ENCODE measurements at regions not wholly inside any gene's neighbourhood (a gene's known extent, or its start where the extent isn't known, plus 50 kb on each side); places are given as distances from the start of the nearest gene placed in this dataset.

DNA sequence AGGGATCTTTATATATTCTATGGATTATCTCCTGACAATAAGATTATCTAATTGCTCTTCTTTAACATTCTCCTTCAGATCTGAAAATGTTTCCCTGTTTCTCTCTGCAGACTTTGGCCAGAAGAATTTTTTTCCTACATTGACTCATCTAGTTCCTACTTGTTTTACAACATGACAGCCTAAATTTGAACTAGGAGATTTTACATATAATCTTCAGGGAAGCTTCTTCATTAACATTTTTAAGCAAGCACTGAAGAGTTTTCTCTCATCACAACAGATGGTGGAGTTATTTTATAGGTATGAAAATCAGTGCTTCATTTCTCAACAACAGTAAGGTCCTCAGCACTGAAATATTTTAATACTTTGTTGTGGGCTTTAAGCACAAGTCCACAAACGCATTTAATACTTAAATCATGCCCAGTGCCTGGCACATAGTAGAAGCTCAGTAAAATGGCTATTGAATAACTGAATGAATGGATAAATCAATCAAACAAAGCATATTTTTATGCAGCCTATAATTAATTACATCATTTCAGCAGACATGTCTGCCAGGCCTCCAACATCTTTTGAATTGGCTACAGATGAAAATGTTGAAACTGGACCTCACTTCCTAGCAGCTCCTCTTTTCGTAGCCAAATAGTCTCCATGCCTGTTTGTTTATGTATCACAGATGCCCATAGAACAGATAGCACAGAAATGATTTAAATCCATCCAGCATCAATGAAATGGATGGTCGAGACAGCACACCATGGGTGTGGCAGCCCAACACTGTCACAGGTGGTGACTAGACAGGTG lies 117.3 kb upstream of the POU2AF2 start:
- no peak for DNase-seq
- H3K27ac ChIP-seq = no peak overlapping the region

DNA sequence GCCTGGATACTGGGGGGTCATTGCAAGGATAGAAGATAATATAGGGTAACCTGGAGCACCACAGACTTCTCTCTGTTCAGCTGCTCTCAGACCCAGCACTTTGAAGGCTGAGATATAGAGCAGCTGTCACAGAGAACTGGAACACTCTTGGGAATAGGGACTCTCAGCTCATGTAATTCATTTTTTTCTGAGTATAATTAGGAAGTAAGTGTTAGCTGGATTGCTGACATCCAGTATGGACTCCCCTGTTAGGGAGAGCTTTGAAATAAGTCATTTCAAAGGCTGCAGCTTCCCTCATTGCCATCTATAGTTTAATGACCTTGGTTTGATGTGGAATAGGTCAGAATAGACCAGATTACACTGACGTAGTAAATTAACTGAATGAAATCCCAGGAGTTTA lies 120.8 kb upstream of the POU2AF2 start:
- no peaks in the 10 kb centered on the region for H3K27me3 ChIP-seq

More for the DNA sequence above, 117.3 kb upstream of the POU2AF2 start:
- TF ChIP-seq, protein P1, sequence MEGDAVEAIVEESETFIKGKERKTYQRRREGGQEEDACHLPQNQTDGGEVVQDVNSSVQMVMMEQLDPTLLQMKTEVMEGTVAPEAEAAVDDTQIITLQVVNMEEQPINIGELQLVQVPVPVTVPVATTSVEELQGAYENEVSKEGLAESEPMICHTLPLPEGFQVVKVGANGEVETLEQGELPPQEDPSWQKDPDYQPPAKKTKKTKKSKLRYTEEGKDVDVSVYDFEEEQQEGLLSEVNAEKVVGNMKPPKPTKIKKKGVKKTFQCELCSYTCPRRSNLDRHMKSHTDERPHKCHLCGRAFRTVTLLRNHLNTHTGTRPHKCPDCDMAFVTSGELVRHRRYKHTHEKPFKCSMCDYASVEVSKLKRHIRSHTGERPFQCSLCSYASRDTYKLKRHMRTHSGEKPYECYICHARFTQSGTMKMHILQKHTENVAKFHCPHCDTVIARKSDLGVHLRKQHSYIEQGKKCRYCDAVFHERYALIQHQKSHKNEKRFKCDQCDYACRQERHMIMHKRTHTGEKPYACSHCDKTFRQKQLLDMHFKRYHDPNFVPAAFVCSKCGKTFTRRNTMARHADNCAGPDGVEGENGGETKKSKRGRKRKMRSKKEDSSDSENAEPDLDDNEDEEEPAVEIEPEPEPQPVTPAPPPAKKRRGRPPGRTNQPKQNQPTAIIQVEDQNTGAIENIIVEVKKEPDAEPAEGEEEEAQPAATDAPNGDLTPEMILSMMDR (IDR thresholded peaks at IDR 0.05) = no peak
- no peak for TF ChIP-seq POLR2A (IDR thresholded peaks at IDR 0.05)
- H3K9me3 ChIP-seq = no peaks in the 10 kb centered on the region
- H3K4me3 ChIP-seq = no peak overlapping the region
- no peaks in the 10 kb centered on the region for H3K4me1 ChIP-seq
- no peak for ATAC-seq
- H3K36me3 ChIP-seq = no peaks in the 10 kb centered on the region
- H3K27me3 ChIP-seq = no peaks in the 10 kb centered on the region
- intact Hi-C loops (cut with DNase I) = no loop called here
- WGBS (ENCODE audit: insufficient coverage, low coverage, low lambda C conversion rate, missing lambda C conversion rate) = 52% methylated on average over 3 of the region's 3 CpGs

DNA sequence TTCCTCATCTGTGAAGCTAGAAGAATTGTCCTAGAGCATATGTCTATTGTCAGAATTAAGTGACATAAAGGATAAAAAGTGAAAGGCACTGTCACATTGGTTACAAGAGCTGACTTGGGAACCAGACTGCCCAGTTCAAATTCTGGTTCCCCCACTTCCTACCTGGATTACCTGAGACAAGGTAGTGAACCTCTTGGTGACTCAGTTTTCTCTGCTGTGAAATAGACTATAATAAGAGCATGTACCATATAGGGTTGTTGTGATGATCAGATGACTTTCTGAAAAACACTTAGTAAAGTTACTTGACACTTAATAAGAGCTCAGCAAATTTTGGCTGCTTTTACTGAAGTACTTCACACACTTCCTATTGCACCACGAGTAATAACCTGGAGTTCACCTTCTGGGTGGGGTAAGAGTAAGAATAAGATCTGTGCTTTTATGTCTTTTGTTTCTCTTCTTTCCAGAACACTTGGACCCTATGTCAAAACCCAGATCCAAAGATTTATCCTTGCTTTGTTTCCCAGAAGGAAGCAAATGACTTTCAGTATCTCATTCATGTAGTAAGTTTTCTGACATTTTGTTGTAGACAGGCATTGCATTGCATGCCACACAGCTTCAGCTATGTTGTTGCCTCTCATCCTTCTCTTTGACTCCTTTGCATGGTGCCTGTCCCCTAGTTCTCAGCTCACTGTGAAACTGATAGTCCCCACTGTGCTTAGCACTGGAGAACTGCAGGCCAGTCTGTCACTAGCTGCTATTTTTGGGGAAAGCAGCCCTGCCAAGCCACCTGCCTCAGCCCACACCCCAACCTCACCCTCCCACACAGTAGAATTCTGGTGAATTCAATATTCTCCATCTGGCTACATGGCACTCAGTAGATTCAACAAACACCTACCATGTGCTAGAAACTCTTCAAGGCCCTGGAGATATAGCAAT lies 121.8 kb upstream of the POU2AF2 start:
- H3K4me1 ChIP-seq = no peaks in the 10 kb centered on the region
- WGBS (ENCODE audit: insufficient coverage, low coverage, low lambda C conversion rate, missing lambda C conversion rate) = 56% methylated on average over 1 of the region's 1 CpG
- no peaks in the 10 kb centered on the region for H3K36me3 ChIP-seq
- no peaks in the 10 kb centered on the region for H3K27me3 ChIP-seq
- DNase-seq (no peak), ATAC-seq (no peak)
- TF ChIP-seq, protein P1 (IDR thresholded peaks at IDR 0.05) = no peak
- no peak for TF ChIP-seq POLR2A (IDR thresholded peaks at IDR 0.05)
- H3K27ac ChIP-seq = no peak overlapping the region
- H3K9me3 ChIP-seq = no peaks in the 10 kb centered on the region
- intact Hi-C loops (cut with DNase I) = no loop called here
- no peak overlapping the region for H3K4me3 ChIP-seq

More for the DNA sequence above, 120.8 kb upstream of the POU2AF2 start:
- WGBS (ENCODE audit: insufficient coverage, low coverage, low lambda C conversion rate, missing lambda C conversion rate) = 50% methylated on average over 1 of the region's 1 CpG
- Histone ChIP-seq H3K4me1 (no peaks in the 10 kb centered on the region), H3K4me3 (no peak overlapping the region), H3K9me3 (no peaks in the 10 kb centered on the region), H3K27ac (no peak overlapping the region), H3K36me3 (no peaks in the 10 kb centered on the region)
- intact Hi-C loops (cut with DNase I) = no loop called here
- TF ChIP-seq, protein P1 (IDR thresholded peaks at IDR 0.05) = no peak
- no peak for TF ChIP-seq POLR2A (IDR thresholded peaks at IDR 0.05)
- no peak for DNase-seq
- ATAC-seq = no peak

DNA sequence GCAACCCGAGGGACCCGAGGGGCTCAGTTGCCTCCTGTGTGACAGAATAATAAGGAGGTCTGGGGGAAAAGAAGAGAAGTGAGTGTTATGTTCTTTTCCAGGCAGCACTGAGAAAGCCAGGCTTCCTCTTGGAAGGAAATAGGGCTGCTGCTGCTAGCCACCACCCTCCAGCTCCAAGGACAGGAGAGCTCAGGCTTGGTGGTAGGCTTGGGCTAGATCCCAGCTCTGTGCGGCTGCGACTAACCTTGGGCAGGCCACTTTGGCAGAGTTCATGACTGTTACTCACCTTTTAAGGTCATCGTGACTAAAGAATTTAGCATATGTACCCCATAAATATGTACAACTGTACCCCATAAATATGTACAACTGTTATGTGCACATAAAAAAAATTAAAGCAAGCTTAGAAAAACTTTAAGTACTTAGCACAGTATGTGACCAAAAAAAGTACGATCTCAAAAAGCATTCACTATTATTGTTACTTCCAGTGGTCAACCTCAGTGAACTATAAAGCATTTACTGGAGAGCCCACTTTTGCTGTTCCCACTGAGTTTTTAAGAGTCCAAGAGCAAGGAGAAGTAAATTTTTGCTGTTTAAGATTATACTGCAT lies 124.7 kb upstream of the POU2AF2 start:
- no peak for ATAC-seq
- intact Hi-C loops (cut with DNase I) = no loop called here
- no peaks in the 10 kb centered on the region for H3K9me3 ChIP-seq

More for the DNA sequence above, 124.7 kb upstream of the POU2AF2 start:
- H3K36me3 ChIP-seq = no peaks in the 10 kb centered on the region
- no peaks in the 10 kb centered on the region for H3K27me3 ChIP-seq
- TF ChIP-seq, protein P1 (IDR thresholded peaks at IDR 0.05) = no peak
- TF ChIP-seq POLR2A (IDR thresholded peaks at IDR 0.05) = no peak
- no peak overlapping the region for H3K4me3 ChIP-seq
- WGBS (ENCODE audit: insufficient coverage, low coverage, low lambda C conversion rate, missing lambda C conversion rate) = 66% methylated on average over 4 of the region's 6 CpGs
- DNase-seq = no peak
- no peak overlapping the region for H3K27ac ChIP-seq
- no peaks in the 10 kb centered on the region for H3K4me1 ChIP-seq
